Duodenal mucosa (tissue), 2 donors: ENCODE measurements at regions not wholly inside any gene's neighbourhood (a gene's known extent, or its start where the extent isn't known, plus 50 kb on each side); places are given as distances from the start of the nearest gene placed in this dataset.

ENCODE experiments used
- H3K27ac ChIP-seq: one replicate; pipeline ENCODE4 v1.7.0; 2013; ENCODE audit warnings: low read depth, low read length
- H3K27me3 ChIP-seq, 2 donors: one replicate each; pipeline ENCODE4 v1.7.0; 2013; ENCODE audit warnings: low read length in 2 of 2, control low read depth in 1 of 2; ENCODE audit not compliant: insufficient read depth in 2 of 2, control insufficient read depth in 1 of 2
- H3K36me3 ChIP-seq, 2 donors: one replicate each; pipeline ENCODE4 v1.7.0; 2013; ENCODE audit warnings: low read length in 2 of 2, control low read depth in 1 of 2; ENCODE audit not compliant: insufficient read depth in 2 of 2, control insufficient read depth in 1 of 2
- H3K4me1 ChIP-seq, 2 donors: one replicate each; pipeline ENCODE4 v1.7.0; 2013; ENCODE audit warnings: low read length in 2 of 2, control low read depth in 1 of 2; ENCODE audit not compliant: insufficient read depth in 2 of 2, control insufficient read depth in 1 of 2
- H3K4me3 ChIP-seq, 2 donors: one replicate each; pipeline ENCODE4 v1.7.0; 2013; ENCODE audit warnings: low read length in 2 of 2, low read depth in 1 of 2
- H3K9ac ChIP-seq, 2 donors: one replicate each; pipeline ENCODE4 v1.7.0; 2013; ENCODE audit warnings: low read length in 2 of 2, low read depth in 1 of 2
- H3K9me3 ChIP-seq, 2 donors: one replicate each; pipeline ENCODE4 v1.7.0; 2013; ENCODE audit warnings: low read length in 2 of 2, control low read depth in 1 of 2; ENCODE audit not compliant: control insufficient read depth in 1 of 2

GRCh38 chr17:73874008-73874720 lies 229.9 kb upstream of the SDK2 start:
- no peaks in the 10 kb centered on the region for H3K36me3 ChIP-seq
- no peaks in the 10 kb centered on the region for H3K27me3 ChIP-seq
- H3K27ac ChIP-seq, result no peak overlapping the region
- no peaks in the 10 kb centered on the region for H3K9me3 ChIP-seq
- no peak overlapping the region for H3K9ac ChIP-seq
- H3K4me3 ChIP-seq, result no peak overlapping the region
- no peaks in the 10 kb centered on the region for H3K4me1 ChIP-seq

GRCh38 chr17:73875346-73875745 lies 231.1 kb upstream of the SDK2 start:
- Histone ChIP-seq H3K27ac (no peak overlapping the region), H3K4me1 (no peaks in the 10 kb centered on the region), H3K36me3 (no peaks in the 10 kb centered on the region), H3K9ac (no peak overlapping the region), H3K9me3 (no peaks in the 10 kb centered on the region), H3K27me3 (no peaks in the 10 kb centered on the region), H3K4me3 (no peak overlapping the region)

- Histone ChIP-seq H3K27me3 (no peaks in the 10 kb centered on the region), H3K36me3 (no peaks in the 10 kb centered on the region), H3K4me1 (no peaks in the 10 kb centered on the region), H3K27ac (no peak overlapping the region), H3K4me3 (no peak overlapping the region), H3K9ac (no peak overlapping the region), H3K9me3 (no peaks in the 10 kb centered on the region)
Observed at GRCh38 chr17:73877962-73878361, 233.7 kb upstream of the SDK2 start.

GRCh38 chr17:73878923-73879322 lies 234.7 kb upstream of the SDK2 start:
- no peak overlapping the region for H3K9ac ChIP-seq
- no peak overlapping the region for H3K27ac ChIP-seq
- no peaks in the 10 kb centered on the region for H3K9me3 ChIP-seq
- no peak overlapping the region for H3K4me3 ChIP-seq
- no peaks in the 10 kb centered on the region for H3K27me3 ChIP-seq
- peaks cover 0 to 3% of the 10 kb centered on the region in 2 donors for H3K4me1 ChIP-seq
- no peaks in the 10 kb centered on the region for H3K36me3 ChIP-seq

- Histone ChIP-seq H3K27ac (no peak overlapping the region), H3K9ac (no peak overlapping the region), H3K9me3 (no peaks in the 10 kb centered on the region), H3K36me3 (no peaks in the 10 kb centered on the region), H3K27me3 (no peaks in the 10 kb centered on the region), H3K4me3 (no peak overlapping the region), H3K4me1 (peaks cover 0 to 6% of the 10 kb centered on the region in 2 donors)
Observed at GRCh38 chr17:73879987-73880386, 235.7 kb upstream of the SDK2 start.

GRCh38 chr17:73882590-73882989 lies 238.3 kb upstream of the SDK2 start:
- Histone ChIP-seq H3K9ac (no peak overlapping the region), H3K27ac (no peak overlapping the region), H3K27me3 (no peaks in the 10 kb centered on the region), H3K4me3 (no peak overlapping the region), H3K9me3 (no peaks in the 10 kb centered on the region), H3K4me1 (peaks cover 0 to 6% of the 10 kb centered on the region in 2 donors), H3K36me3 (no peaks in the 10 kb centered on the region)

- Histone ChIP-seq H3K27me3 (no peaks in the 10 kb centered on the region), H3K4me1 (peaks cover 0 to 6% of the 10 kb centered on the region in 2 donors), H3K27ac (no peak overlapping the region), H3K4me3 (no peak overlapping the region), H3K9me3 (no peaks in the 10 kb centered on the region), H3K36me3 (no peaks in the 10 kb centered on the region), H3K9ac (no peak overlapping the region)
Observed at GRCh38 chr17:73883175-73883574, 238.9 kb upstream of the SDK2 start.

- Histone ChIP-seq H3K27me3 (no peaks in the 10 kb centered on the region), H3K4me3 (no peak overlapping the region), H3K9me3 (no peaks in the 10 kb centered on the region), H3K36me3 (no peaks in the 10 kb centered on the region), H3K27ac (no peak overlapping the region), H3K4me1 (peaks cover 0 to 6% of the 10 kb centered on the region in 2 donors), H3K9ac (no peak overlapping the region)
Observed at GRCh38 chr17:73887739-73888138, 243.5 kb upstream of the SDK2 start.

- no peak overlapping the region for H3K27ac ChIP-seq
- H3K27me3 ChIP-seq, result no peaks in the 10 kb centered on the region
- no peak overlapping the region for H3K4me3 ChIP-seq
- H3K36me3 ChIP-seq, result no peaks in the 10 kb centered on the region
- no peaks in the 10 kb centered on the region for H3K9me3 ChIP-seq
- peaks cover 0 to 4% of the 10 kb centered on the region in 2 donors for H3K4me1 ChIP-seq
- H3K9ac ChIP-seq, result no peak overlapping the region
Observed at GRCh38 chr17:73888862-73889261, 244.6 kb upstream of the SDK2 start.

- Histone ChIP-seq H3K4me3 (no peak overlapping the region), H3K9ac (no peak overlapping the region), H3K4me1 (no peaks in the 10 kb centered on the region), H3K9me3 (no peaks in the 10 kb centered on the region), H3K36me3 (no peaks in the 10 kb centered on the region), H3K27ac (no peak overlapping the region), H3K27me3 (no peaks in the 10 kb centered on the region)
Observed at GRCh38 chr17:73889439-73889838, 245.2 kb upstream of the SDK2 start.
